ENCODE measurements at regions not wholly inside any gene's neighbourhood (a gene's known extent, or its start where the extent isn't known, plus 50 kb on each side); places are given as distances from the start of the nearest gene placed in this dataset.

DNA sequence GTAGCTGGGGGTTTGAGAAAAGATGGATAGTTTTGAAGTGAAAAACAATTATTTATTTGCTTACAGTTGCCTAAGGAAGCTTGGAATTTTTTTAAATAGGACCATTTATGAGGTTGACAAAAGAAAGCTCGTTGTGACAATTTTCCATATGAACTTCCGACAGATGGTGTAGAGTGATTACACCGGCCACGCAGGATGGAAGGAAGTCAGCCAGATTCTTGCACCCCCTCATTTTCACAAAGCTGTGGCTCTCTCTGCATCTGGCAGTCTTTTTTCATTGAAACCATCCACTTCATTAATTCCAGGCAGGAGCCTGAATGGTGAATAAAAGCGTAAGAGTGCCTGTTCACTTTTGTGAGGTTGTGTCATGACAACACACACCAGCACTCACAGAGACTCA lies 1284.1 kb downstream of the AACS start:
- TF ChIP-seq, protein P1, sequence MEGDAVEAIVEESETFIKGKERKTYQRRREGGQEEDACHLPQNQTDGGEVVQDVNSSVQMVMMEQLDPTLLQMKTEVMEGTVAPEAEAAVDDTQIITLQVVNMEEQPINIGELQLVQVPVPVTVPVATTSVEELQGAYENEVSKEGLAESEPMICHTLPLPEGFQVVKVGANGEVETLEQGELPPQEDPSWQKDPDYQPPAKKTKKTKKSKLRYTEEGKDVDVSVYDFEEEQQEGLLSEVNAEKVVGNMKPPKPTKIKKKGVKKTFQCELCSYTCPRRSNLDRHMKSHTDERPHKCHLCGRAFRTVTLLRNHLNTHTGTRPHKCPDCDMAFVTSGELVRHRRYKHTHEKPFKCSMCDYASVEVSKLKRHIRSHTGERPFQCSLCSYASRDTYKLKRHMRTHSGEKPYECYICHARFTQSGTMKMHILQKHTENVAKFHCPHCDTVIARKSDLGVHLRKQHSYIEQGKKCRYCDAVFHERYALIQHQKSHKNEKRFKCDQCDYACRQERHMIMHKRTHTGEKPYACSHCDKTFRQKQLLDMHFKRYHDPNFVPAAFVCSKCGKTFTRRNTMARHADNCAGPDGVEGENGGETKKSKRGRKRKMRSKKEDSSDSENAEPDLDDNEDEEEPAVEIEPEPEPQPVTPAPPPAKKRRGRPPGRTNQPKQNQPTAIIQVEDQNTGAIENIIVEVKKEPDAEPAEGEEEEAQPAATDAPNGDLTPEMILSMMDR (IDR thresholded peaks at IDR 0.05; ENCODE audit: borderline replicate concordance, insufficient read depth, low read depth, low read length): no peak
- no peak overlapping the region for H3K4me3 ChIP-seq (ENCODE audit: low read depth, low read length)

DNA sequence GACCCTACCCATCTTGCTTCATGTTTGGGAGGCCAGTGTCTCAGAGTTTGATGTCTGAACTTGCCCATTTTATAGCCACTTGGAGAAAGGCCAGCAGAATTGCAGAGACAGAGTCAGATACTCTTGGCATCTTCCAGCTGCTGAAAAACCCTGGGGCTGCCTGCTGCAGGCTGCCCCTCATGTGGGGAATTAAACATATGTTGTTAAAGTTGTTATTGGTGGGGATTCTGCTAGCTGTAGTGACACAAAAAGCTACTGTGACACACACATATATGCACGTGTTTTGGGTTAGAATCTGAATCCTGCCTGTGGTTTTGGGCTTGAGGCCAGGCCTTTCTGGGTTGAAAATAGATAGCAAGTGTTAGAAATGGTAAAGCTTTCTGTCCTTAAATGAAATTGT lies 1288.4 kb downstream of the AACS start:
- no peak overlapping the region for H3K4me3 ChIP-seq (ENCODE audit: low read depth, low read length)
- TF ChIP-seq, protein P1 (IDR thresholded peaks at IDR 0.05; ENCODE audit: borderline replicate concordance, insufficient read depth, low read depth, low read length): no peak

DNA sequence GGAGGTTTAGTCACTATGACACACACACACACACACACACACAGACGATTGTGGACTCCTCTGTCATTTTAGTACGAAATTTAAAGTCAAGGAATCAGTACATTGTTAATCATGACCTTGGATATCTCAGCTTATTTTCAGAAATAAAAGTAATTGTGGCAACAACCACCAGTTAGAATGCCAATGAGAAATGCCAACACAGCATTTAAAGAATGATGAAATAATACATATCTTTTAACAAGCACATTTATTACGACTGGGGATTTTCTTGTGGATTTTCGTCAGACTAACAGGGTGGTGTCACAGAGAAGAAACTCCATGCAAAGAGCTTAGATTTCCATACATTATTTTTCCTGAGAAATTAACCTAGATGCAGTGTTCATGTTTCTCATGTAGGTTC lies 1289.4 kb downstream of the AACS start:
- H3K4me3 ChIP-seq (ENCODE audit: low read depth, low read length): no peak overlapping the region
- TF ChIP-seq, protein P1 (IDR thresholded peaks at IDR 0.05; ENCODE audit: borderline replicate concordance, insufficient read depth, low read depth, low read length): no peak

DNA sequence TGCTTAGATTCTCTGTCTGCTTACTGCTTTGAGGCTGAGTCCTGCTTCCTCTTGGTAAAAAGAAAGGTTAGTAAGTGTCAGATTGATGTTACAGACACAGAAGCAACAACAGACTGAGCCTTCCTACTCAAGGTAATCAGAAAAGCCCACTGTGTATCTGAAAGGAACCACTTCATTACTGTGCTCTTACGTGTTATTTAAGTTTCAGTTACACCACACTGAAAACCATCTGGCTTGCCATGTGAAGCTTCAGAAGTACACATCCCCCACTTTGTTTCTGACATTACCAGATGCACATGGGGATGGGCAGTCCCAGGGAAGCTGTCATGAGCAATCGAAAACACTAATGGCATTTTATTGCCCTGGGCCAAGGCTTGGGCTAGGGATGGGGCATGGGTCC lies 1290.1 kb downstream of the AACS start:
- H3K4me3 ChIP-seq (ENCODE audit: low read depth, low read length): no peak overlapping the region
- TF ChIP-seq, protein P1 (IDR thresholded peaks at IDR 0.05; ENCODE audit: borderline replicate concordance, insufficient read depth, low read depth, low read length): no peak

DNA sequence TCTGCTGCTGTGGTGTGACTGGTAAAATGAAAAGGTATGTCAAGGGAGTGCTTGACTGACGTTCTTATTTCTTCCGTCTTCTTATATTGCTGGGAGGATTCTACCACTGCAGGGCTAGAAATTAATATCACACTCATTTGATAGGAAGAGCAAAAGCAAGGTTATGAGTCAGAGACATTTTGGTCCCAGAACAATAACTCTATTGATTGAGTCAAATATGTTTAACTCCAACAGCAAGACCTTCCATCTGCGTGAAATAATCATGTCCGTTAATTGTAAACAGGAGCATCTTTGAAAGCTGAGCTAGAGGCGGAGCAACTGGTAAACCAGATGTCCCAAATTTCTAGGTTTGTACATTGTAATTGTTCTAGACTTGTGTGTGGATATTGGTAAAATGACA lies 1293.6 kb downstream of the AACS start:
- TF ChIP-seq, protein P1 (IDR thresholded peaks at IDR 0.05; ENCODE audit: borderline replicate concordance, insufficient read depth, low read depth, low read length): no peak
- no peak overlapping the region for H3K4me3 ChIP-seq (ENCODE audit: low read depth, low read length)

DNA sequence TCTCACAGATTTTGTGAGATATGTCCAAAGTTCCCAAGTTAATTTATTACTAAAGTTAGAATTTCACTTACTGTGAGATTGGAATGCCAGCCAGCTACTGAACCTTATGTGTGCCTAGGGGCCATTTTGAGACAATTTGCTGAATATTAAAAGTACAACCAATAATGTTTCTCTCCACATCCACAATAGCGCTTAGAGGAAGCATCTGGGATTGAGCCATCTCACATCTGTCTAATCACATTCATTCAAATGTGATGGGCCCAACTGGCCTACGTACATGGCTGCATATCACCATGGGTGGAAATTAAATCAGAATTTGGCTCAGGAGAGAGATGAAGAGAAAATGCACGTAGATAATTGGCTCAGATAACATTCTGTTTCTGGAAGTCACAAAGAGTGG lies 1294.0 kb downstream of the AACS start:
- H3K4me3 ChIP-seq (ENCODE audit: low read depth, low read length): no peak overlapping the region
- TF ChIP-seq, protein P1 (IDR thresholded peaks at IDR 0.05; ENCODE audit: borderline replicate concordance, insufficient read depth, low read depth, low read length): no peak

DNA sequence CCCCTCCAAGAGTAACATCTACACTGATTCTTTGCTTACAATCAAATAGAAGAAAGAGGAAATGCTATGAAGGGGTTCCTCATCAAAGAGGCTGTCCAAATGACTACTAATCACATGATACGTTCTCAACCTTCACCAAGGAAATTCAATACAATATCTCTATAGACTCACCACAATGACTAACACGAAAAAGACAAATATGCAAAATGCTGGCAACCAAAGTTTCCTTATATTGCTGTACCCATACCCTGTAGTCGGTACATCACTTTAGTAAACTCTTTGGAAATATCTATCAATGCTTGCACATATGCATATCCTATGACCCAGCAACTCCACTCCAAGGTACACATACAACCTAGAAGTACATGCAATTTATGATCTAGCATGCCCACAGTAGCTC lies 1296.6 kb downstream of the AACS start:
- no peak overlapping the region for H3K4me3 ChIP-seq (ENCODE audit: low read depth, low read length)
- TF ChIP-seq, protein P1 (IDR thresholded peaks at IDR 0.05; ENCODE audit: borderline replicate concordance, insufficient read depth, low read depth, low read length): no peak

Data from GM12875 (cell line).